ENCODE measurements at regions not wholly inside any gene's neighbourhood (a gene's known extent, or its start where the extent isn't known, plus 50 kb on each side); places are given as distances from the start of the nearest gene placed in this dataset.

DNA sequence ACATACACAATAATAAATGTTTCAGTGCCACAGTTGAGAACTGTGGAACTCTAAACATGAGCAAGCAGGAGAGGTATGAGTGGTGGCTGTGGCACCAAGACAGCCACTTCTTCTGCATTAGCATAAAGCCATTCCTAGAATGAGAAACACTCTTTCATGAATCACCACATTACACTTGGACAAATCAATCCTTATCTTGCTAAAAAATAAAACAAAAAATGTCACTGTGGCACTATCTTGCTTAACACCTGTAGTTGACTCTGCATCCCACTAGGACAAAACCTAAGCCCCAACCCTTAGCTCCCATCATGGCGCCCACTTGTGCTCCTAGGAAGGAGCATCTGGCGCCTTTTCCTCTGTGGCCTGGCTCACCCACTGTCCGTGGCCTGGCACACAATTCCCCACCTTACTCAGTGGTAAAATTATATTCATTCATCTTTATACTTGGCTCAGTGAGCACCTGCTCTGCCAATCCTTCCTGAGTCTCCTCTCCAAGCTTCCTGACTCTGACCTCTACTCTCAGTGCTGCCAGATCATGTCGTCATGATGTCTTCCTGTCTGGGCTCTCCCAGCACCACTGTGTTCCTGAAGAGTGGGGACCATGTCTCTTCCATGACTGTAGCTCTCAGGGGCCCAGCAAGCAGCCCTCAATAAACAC is 272.9 kb downstream of the LNPK start:
- TF ChIP-seq CTCF (IDR thresholded peaks at IDR 0.05), result no peak
- TF ChIP-seq POLR2A (IDR thresholded peaks at IDR 0.05), result no peak
